ENCODE measurements at regions not wholly inside any gene's neighbourhood (a gene's known extent, or its start where the extent isn't known, plus 50 kb on each side); places are given as distances from the start of the nearest gene placed in this dataset.
"Not testable (repeated sequence)": the region's sequence is repeated elsewhere in the genome, so short reads cannot be mapped to it uniquely, and the experiment has no call there.

GRCh38 chr13:26483546-26483945 is 73.9 kb upstream of the WASF3 start:
- TF ChIP-seq, protein P1, sequence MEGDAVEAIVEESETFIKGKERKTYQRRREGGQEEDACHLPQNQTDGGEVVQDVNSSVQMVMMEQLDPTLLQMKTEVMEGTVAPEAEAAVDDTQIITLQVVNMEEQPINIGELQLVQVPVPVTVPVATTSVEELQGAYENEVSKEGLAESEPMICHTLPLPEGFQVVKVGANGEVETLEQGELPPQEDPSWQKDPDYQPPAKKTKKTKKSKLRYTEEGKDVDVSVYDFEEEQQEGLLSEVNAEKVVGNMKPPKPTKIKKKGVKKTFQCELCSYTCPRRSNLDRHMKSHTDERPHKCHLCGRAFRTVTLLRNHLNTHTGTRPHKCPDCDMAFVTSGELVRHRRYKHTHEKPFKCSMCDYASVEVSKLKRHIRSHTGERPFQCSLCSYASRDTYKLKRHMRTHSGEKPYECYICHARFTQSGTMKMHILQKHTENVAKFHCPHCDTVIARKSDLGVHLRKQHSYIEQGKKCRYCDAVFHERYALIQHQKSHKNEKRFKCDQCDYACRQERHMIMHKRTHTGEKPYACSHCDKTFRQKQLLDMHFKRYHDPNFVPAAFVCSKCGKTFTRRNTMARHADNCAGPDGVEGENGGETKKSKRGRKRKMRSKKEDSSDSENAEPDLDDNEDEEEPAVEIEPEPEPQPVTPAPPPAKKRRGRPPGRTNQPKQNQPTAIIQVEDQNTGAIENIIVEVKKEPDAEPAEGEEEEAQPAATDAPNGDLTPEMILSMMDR (conservative IDR thresholded peaks at IDR 0.05; ENCODE audit: low read depth, low read length): no peak
- no peak overlapping the region for H3K4me3 ChIP-seq (ENCODE audit: low read length)
- DNase-seq (ENCODE audit: low read depth): no peak

DNA sequence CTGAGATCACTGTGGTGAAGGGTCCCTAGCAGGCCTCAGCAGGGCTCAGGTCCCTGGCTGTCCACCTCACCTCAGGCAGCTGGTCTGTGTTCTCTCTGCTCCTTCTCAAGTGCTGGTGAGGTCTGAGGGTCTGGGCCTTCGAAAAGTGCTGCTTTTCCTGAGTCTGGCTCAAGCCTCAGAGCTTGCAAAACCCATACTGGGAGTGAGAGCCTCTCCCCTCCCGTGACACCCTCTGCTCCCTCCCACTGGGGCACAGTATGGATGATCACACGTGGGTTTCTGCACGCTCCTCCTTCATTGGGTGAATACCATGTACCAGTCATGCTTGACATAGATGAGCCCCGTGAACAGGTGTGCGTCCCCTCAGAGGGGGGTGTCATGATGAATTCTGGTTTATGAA is 73.3 kb upstream of the WASF3 start:
- TF ChIP-seq, protein P1 (conservative IDR thresholded peaks at IDR 0.05; ENCODE audit: low read depth, low read length): no peak
- no peak for DNase-seq (ENCODE audit: low read depth)
- H3K4me3 ChIP-seq (ENCODE audit: low read length): no peak overlapping the region

DNA sequence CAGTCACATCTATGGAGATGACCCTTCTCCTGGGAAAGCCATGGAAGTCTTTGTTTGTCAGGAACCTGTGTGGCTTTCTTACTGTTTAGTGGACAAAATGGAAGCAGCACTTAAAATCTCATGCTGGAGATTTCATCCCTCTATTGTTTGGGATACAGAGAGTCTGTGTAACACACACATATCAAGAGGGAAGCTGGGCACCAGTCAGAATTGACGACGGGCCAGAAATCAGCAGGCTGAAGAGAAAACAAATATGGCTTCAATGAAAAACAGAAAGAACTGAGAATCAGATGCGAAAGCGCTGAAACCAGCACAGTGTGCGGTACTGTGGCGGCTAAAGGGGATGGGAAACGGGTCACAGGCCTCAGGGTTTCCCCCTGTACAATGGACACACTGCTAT is 72.2 kb upstream of the WASF3 start:
- DNase-seq (ENCODE audit: low read depth): no peak
- TF ChIP-seq, protein P1 (conservative IDR thresholded peaks at IDR 0.05; ENCODE audit: low read depth, low read length): no peak
- no peak overlapping the region for H3K4me3 ChIP-seq (ENCODE audit: low read length)

DNA sequence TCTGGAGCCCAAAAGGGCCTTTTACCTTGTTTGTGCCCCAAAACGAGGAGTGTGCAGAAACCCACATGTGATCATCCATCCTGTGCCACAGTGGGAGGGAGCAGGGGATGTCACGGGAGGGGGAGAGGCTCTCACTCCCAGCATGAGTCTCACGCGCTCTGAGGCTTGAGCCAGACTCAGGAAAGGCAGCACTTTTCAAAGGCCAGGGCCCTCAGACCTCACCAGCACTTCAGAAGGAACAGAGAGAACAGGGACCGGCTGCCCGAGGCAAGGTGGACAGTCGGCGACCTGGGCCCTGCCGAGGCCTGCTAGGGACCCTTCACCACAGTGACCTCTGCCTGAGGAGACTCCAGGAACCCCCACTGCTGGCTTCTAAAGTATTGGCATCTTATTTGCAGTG is 71.7 kb upstream of the WASF3 start:
- DNase-seq (ENCODE audit: low read depth): no peak
- TF ChIP-seq, protein P1 (conservative IDR thresholded peaks at IDR 0.05; ENCODE audit: low read depth, low read length): no peak

GRCh38 chr13:26486550-26486949 is 70.9 kb upstream of the WASF3 start:
- TF ChIP-seq, protein P1 (conservative IDR thresholded peaks at IDR 0.05; ENCODE audit: low read depth, low read length): no peak
- no peak for DNase-seq (ENCODE audit: low read depth)
- no peak overlapping the region for H3K4me3 ChIP-seq (ENCODE audit: low read length)

More for the DNA sequence above, 71.7 kb upstream of the WASF3 start:
- no peak overlapping the region for H3K4me3 ChIP-seq (ENCODE audit: low read length)

DNA sequence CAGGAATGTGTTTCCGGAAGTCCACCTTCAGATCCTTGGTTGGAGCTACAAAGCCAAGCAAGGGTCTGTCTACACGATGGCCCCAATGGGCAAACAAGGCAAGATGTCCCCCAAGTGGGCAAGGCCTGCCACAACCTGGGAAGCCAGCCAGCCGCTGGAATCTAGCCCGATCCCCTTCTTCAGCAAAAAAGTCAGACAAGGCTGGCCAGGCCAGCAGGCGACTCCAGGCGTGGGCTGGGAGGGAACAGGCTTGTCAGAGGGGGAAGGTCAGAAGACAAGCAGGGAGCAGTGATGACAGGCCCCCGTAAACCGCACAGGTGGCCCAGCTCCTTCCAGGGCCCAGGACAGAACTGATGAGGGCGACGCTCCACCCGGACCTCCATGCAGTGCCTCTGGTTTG is 69.7 kb upstream of the WASF3 start:
- no peak overlapping the region for H3K4me3 ChIP-seq (ENCODE audit: low read length)
- DNase-seq (ENCODE audit: low read depth): no peak
- TF ChIP-seq, protein P1 (conservative IDR thresholded peaks at IDR 0.05; ENCODE audit: low read depth, low read length): no peak

DNA sequence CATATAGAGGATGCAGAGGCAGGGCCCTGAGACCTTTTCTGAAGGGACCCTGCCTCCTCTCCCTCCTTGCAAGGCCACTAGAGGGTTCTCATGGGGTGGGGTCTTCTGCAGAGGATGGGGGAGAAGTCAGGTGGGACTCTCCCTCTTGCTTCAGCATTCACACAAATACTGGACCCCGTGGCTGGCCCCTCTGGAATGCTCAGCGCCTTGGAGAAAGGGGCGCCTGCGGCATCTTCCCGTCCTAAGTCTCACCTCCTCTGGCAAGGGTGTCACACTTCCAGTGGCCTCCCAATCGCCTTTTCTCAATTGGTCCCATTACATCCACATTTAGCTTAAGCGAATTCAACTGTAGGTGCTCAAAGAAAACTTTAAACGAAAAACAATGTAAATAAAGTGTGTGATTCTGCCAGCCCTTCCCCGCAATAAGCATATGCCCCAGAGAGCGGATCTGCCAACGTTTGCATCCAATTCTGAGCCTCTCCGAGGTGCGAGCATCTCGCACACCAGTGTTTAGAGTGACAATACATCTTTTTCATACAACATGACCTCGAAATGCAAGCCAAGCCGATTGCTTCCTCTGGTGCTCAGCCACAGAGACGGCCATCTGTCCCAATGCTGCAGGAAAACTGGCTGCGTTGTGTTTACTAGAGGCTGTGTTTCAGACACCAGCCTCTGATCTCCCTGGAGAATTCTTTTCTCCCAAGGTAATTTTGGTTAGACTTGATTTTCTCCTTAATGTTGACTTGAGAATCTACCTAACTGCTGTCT is 69.1 kb upstream of the WASF3 start:
- TF ChIP-seq, protein P1 (conservative IDR thresholded peaks at IDR 0.05; ENCODE audit: low read depth, low read length): no peak
- no peak for DNase-seq (ENCODE audit: low read depth)
- no peak overlapping the region for H3K4me3 ChIP-seq (ENCODE audit: low read length)

- not testable (repeated sequence) for H3K4me3 ChIP-seq (ENCODE audit: low read length); DNase-seq (ENCODE audit: low read depth)
Measured at GRCh38 chr13:26492301-26492700, 65.2 kb upstream of the WASF3 start.

All from retinal pigment epithelial cell (primary cell).